Muscle of back (tissue), 3 donors: ENCODE measurements at regions not wholly inside any gene's neighbourhood (a gene's known extent, or its start where the extent isn't known, plus 50 kb on each side); places are given as distances from the start of the nearest gene placed in this dataset.
"Not testable (repeated sequence)": the region's sequence is repeated elsewhere in the genome, so short reads cannot be mapped to it uniquely, and the experiment has no call there.

Source experiments
- DNase-seq, 3 donors: peaks; one replicate each; pipeline versions ENCODE4 v3.0.0 to v3.0.0-alpha.2; 2013

GRCh38 chr12:38158428-38159091 lies 158.0 kb upstream of the ALG10B start:
- DNase-seq, result no peak

DNA sequence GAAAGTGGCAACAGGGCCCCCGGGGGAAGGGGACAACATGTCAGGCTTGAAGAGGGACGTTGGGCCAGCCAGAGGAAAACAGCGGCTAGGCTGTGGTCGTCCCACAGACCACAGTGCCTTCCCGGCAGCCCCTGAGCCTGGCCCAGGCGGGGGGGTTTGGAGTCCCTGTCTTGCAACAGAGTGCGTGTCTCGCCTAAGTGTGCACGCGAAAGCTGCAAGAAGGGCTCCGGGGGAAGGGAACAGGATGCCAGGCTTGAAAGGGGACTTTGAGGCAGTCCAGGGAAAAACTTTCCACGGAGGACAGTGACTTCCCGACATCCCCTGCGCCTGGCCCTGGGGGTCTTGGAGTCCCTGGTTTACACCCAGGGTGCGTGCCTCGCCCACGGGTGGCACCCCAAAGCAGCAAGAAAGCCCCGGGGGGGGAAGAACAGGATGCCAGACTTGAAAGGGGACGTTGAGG lies 157.5 kb upstream of the ALG10B start:
- no peak for DNase-seq

DNA sequence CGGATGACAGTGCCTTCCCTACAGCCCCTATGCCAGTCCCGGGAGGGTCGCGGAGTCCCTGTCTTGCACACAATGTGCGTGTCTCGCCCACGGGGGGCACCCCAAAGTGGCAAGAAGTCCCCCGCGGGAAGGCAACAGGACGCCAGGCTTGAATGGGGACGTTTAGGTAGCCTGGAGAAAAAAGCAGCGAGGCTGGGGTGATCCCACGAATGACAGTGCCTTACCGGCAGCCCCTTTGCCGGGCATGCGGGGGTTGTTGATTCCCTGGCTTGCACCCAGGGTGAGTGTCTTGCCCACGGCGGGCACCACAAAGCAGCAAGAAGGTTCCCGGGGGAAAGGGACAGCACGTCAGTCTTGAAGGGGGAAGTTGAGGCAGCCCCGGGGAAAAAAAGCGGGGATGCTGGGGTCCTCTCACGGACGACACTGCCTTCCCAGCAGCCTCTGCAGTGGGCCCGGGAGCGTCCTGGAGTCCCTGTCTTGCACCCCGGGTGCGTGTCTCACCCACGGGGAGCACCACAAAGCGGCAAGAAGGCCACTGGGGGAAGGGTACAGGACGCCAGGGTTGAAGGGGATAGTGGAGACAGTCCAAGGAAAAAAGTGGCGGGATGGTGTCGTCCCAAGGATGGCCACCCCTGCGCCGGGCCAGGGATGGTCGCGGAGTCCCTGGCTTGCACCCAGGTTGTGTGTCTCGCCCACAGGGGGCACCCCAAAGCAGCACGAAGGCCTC lies 156.8 kb upstream of the ALG10B start:
- DNase-seq, result no peak

DNA sequence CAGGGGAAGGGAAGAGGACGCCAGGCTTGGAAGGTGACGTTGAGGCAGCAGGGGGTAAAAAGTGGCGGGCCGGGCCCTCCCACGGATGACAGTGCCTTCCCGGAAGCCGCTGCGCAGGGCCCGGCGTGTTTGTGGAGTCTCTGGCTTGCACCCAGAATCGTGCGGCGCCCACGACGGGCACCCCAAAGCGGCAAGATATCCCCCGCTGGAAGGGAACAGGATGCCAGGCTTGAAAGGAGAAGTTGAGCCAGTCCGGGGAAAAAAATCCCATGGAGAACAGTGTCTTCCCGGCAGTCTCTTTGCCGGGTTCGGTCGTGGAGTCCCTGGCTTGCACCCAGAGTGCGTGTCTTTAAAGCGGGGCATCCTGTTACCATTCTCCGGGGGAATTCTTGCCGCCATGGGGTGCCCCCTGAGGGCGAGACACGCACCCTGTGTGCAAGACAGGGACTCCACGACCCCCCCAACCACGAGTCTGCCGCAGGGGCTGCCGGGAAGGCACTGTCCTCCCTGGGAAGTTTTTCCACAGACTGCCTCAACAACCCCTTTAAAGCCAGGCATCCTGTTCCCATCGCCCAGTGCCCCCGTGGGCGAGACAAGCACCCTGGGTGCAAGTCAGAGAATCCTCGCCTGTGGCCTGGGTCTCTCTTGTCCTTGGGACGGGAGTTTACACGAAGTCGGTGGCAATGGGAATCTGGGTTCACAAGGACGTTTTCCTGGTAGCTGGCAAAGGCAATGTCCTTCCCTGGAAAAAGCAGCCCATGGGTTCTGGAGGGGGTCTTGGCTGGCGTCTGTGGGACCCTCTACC lies 156.1 kb upstream of the ALG10B start:
- DNase-seq, result no peak

GRCh38 chr12:38161123-38162000 lies 155.2 kb upstream of the ALG10B start:
- no peak for DNase-seq

GRCh38 chr12:38162013-38162412 lies 154.6 kb upstream of the ALG10B start:
- DNase-seq, result no peak

- DNase-seq, result no peak
Observed at GRCh38 chr12:38162708-38163441, 153.7 kb upstream of the ALG10B start.

DNA sequence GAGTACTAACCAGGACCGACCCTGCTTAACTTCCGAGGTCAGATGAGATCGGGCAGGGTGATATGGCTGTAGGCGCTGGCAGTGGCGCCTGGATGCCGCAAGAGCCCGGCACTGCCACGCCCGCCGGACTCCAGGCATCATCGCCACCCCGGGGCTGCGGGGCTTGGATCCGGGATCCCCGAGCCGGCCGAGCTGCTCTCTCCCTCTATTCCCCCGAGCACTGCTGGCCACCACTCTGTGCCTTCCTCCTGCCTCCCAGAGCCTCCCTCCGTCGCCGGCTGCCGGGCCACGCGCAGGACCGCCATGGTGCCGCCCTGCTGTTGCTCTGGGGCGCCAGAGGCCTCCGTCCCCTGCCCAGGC lies 153.2 kb upstream of the ALG10B start:
- DNase-seq, result no peak

DNA sequence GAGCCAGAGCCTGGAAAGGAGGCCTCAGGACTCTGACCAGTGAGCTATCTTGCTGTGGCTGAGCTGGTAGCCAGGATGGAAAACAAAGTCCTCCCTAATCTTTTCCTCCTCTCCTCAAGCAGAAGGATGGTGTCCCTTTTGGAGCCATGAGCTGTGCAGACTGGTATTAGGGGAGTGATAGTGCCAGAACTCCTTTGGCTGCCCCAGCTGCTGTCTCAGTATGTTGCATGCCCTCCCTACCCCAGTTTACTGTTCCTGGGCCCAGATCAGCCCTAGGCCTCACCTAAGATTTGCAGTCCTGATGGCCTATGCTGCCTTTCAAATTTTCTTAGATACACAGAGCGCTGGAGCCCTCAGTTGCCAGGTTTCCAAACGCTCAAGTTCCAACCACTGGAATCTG lies 150.3 kb upstream of the ALG10B start:
- DNase-seq, result no peak

DNA sequence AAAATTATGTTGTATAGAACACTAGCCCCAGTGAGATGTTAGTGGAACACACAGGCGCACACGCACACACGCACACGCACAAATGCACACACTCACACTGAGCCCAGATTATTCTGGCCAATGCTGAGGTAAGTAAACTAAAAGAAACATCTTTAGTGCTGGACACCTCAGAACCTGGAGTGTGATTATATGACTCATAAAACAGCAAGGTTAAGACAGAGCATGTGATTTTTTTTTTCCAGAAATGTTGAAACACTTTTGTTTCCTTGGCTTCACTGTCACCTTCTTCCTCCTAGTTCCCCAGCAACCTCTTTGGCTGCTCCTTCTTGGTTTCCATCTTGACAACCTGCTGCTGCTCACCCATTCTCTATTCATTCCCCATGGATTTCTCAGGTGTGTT lies 141.0 kb upstream of the ALG10B start:
- DNase-seq, result no peak

- DNase-seq, result not testable (repeated sequence)
Observed at GRCh38 chr12:38183617-38184016, 133.0 kb upstream of the ALG10B start.

GRCh38 chr12:38197286-38197685 lies 119.3 kb upstream of the ALG10B start:
- DNase-seq, result not testable (repeated sequence)

GRCh38 chr12:38201461-38202276 lies 114.9 kb upstream of the ALG10B start:
- DNase-seq, result no peak

DNA sequence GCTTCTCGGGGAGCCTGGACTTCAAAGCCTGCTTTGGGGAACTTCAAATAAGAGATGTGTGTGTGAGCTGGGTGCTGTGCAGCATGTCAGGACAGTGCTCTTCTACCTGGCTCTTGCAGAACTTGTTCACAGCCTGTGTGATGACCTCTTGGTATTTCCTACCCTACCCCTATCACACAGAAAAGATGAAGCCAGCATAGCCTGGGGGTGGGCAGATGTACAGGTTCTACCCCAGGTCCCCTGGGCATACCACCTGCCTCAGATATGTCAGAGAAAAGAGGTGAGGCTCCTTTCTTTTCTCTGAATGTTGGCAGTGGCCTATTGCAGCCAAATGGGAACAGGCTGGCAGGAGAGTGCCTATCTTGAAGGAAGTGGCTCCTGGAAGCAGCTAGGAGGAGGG lies 111.7 kb upstream of the ALG10B start:
- no peak for DNase-seq

GRCh38 chr12:38222011-38222410 lies 94.6 kb upstream of the ALG10B start:
- DNase-seq, result no peak

- DNase-seq, result not testable (repeated sequence)
Observed at GRCh38 chr12:38238328-38238727, 78.2 kb upstream of the ALG10B start.

DNA sequence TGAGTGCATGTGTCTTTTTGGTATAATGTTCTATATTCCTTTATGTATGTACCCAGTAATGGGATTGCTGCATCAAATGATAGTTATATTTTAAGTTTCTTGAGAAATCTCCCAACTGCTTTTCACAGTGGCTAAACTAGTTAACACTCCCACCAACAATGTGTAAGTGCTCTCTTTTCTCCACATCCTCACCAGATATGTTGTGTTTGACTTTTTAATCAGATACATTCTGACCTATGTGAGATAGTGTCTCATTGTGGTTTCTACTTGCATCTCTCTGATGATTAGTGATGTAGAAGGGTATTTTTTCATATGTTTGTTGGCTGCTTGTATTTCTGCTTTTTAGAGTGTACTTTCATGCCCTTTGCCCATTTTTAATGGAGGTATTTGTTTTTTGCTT lies 62.8 kb upstream of the ALG10B start:
- DNase-seq, result no peak

DNA sequence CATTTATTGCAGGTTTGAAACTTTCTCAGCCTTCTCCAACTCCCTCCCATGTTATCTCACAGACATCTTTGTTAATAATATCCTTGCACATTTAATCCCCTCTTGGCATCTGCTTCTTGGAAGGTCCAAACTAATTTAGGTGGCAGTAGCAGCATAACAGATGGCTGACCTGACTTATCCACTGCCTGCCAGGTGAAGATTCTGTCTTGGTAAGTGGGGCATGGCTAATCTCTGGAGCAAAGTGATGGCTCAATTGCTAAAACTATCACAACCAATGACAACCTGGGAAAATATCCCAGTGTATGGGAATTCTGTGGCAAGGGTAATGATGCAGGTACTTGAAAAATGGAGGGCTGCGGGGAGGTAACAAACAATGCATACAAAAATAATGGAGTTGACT lies 58.2 kb upstream of the ALG10B start:
- DNase-seq, result no peak
